ENCODE measurements at regions not wholly inside any gene's neighbourhood (a gene's known extent, or its start where the extent isn't known, plus 50 kb on each side); places are given as distances from the start of the nearest gene placed in this dataset.

DNA sequence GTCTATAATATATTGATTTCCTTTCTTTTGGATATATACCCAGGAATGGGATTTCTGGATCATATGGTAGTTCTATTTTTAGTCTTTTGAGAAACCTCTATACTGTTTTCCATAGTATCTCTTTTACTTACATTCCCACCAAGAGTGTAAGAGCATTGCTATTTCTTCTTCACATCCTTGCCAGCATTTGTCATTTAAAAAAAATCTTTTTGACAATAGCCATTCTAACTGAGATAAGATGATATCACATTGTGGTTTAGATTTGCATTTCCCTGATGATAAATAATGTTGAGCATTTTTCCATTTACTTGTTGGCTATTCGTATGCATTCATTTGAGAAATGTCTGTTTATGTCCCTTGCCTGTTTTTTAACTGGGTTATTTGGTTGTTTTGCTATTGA, 467.4 kb downstream of the COL11A1 start:
- TF ChIP-seq, protein P1, sequence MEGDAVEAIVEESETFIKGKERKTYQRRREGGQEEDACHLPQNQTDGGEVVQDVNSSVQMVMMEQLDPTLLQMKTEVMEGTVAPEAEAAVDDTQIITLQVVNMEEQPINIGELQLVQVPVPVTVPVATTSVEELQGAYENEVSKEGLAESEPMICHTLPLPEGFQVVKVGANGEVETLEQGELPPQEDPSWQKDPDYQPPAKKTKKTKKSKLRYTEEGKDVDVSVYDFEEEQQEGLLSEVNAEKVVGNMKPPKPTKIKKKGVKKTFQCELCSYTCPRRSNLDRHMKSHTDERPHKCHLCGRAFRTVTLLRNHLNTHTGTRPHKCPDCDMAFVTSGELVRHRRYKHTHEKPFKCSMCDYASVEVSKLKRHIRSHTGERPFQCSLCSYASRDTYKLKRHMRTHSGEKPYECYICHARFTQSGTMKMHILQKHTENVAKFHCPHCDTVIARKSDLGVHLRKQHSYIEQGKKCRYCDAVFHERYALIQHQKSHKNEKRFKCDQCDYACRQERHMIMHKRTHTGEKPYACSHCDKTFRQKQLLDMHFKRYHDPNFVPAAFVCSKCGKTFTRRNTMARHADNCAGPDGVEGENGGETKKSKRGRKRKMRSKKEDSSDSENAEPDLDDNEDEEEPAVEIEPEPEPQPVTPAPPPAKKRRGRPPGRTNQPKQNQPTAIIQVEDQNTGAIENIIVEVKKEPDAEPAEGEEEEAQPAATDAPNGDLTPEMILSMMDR (IDR thresholded peaks at IDR 0.05) = no peak
- no peak for TF ChIP-seq POLR2A (IDR thresholded peaks at IDR 0.05)
- no peak for TF ChIP-seq POLR2AphosphoS5 (IDR thresholded peaks at IDR 0.05)

All from breast epithelium (tissue), 3 donors.